ENCODE measurements at regions not wholly inside any gene's neighbourhood (a gene's known extent, or its start where the extent isn't known, plus 50 kb on each side); places are given as distances from the start of the nearest gene placed in this dataset.
A peak's percentile ranks its signal among the peaks of the same experiment; 100 is the strongest.

GRCh38 chr3:118803096-118803476, 231.6 kb downstream of the IGSF11 start:
- POLR2A ChIA-PET = interaction anchor here (0.8 to 1.0 kb wide), 2 partner anchors 16 to 20 kb away, joined by 3 read pairs; no protein-coding TSS in a partner anchor
- no peak overlapping the region for H2AFZ ChIP-seq (ENCODE audit: low read depth, low read length)
- in situ Hi-C loops (cut with MboI) = loop anchor here (25.0 kb wide), 1 partner anchor 1791 kb away; no protein-coding TSS in a partner anchor
- H3K9me1 ChIP-seq (ENCODE audit: control insufficient read depth, insufficient read depth, low read length) = no peaks in the 10 kb centered on the region
- no peak for ATAC-seq
- H3K4me3 ChIP-seq = no peak overlapping the region
- CTCF ChIA-PET (ENCODE audit: low intra/inter-chr PET ratio) = no interaction called here
- no peaks in the 10 kb centered on the region for H4K20me1 ChIP-seq (replicated peaks; ENCODE audit: control insufficient read depth, insufficient read depth, low read length)
- DNase-seq (ENCODE audit: extremely low read depth in 1 of 4, low spot score in 3 of 4) = no peak
- H3K36me3 ChIP-seq (ENCODE audit: control insufficient read depth, insufficient read depth, low read length) = no peaks in the 10 kb centered on the region
- H3K9ac ChIP-seq (ENCODE audit: insufficient read depth in 1 of 2, low read depth in 2 of 2, low read length in 2 of 2) = no peak overlapping the region
- no peaks in the 10 kb centered on the region; the same call in 1 of the 3 replicates for H3K79me2 ChIP-seq (ENCODE audit: control insufficient read depth, insufficient read depth, low read length)
- no peak for FAIRE-seq
- peaks cover 0 to 7% of the 10 kb centered on the region in 2 experiments; a peak in 1 of 5 replicates for H3K4me1 ChIP-seq (replicated peaks in 1 of 2; ENCODE audit: control insufficient read depth in 2 of 2, insufficient read depth in 2 of 2, low read length in 2 of 2)
- WGBS (ENCODE audit: insufficient coverage, low coverage, missing lambda C conversion rate) = 55% methylated on average over 3 of the region's 3 CpGs
- no peaks in the 10 kb centered on the region for H3K27me3 ChIP-seq (ENCODE audit: control insufficient read depth in 2 of 2, insufficient read depth in 2 of 2, low read length in 2 of 2)
- no peak overlapping the region for H3K27ac ChIP-seq (ENCODE audit: extremely low read depth, low read depth, low read length)
- no peak overlapping the region for H3K4me2 ChIP-seq (ENCODE audit: insufficient read depth, low read length)
- no peak for TF ChIP-seq ZNF445 (CRISPR knock-in tag; IDR thresholded peaks at IDR 0.05; ENCODE audit: low read depth)
- no peak for TF ChIP-seq XRCC5 (IDR thresholded peaks at IDR 0.05; ENCODE audit: low read depth, low read length)
- no peak for TF ChIP-seq EHMT2 (IDR thresholded peaks at IDR 0.05)
- no peak for TF ChIP-seq ZNF347 (CRISPR knock-in tag; IDR thresholded peaks at IDR 0.05; ENCODE audit: low read depth)
- TF ChIP-seq NFE2 (IDR thresholded peaks at IDR 0.05; ENCODE audit: low read depth) = 0 out of 2 replicates have a peak, but pooled peaks have one; percentile 23
- TF ChIP-seq THAP12 (CRISPR knock-in tag; IDR thresholded peaks at IDR 0.05) = no peak
- no peak for TF ChIP-seq SRSF9 (IDR thresholded peaks at IDR 0.05; ENCODE audit: borderline replicate concordance, low read depth, low read length)
- intact Hi-C loops (cut with micrococcal nuclease) = no loop called here
- BruUV-seq (replicated peaks) = no TSS peak
- H3K9me3 ChIP-seq (replicated peaks; ENCODE audit: control insufficient read depth, insufficient read depth, low read depth, low read length) = no peaks in the 10 kb centered on the region

Data from K562 (cell line).